GM23338 (cell line): ENCODE measurements at regions not wholly inside any gene's neighbourhood (a gene's known extent, or its start where the extent isn't known, plus 50 kb on each side); places are given as distances from the start of the nearest gene placed in this dataset.

Experiments used
- CREB1 ChIP-seq: fragments of 250-450 bp; sonication (Bioruptor Pico); IDR thresholded peaks from 2 replicates; pipeline ENCODE4 v1.5.0; 2020; ENCODE audit warnings: low read depth, mild to moderate bottlenecking, moderate library complexity
- CTCF ChIP-seq, 2 experiments: fragments of 200-600 bp in 1 of 2; sonication (generic) in 1 of 2; conservative IDR thresholded peaks; 2 replicates each; pipeline versions ENCODE4 v1.5.1 to v1.6.1; 2016 to 2017; ENCODE audit warnings: antibody characterized with exemption in 2 of 2, low read depth in 2 of 2, mild to moderate bottlenecking in 2 of 2, moderate library complexity in 1 of 2
- ETS1 ChIP-seq: IDR thresholded peaks from 2 replicates; pipeline ENCODE4 v1.6.1; 2016; ENCODE audit warnings: antibody characterized with exemption
- EZH2 ChIP-seq: fragments of 200-600 bp; sonication (generic); IDR thresholded peaks from one replicate; pipeline ENCODE4 v1.8.0; 2017; ENCODE audit warnings: antibody characterized with exemption, mild to moderate bottlenecking, low read depth; ENCODE audit not compliant: unreplicated experiment
- EZH2phosphoT487 ChIP-seq: fragments of 200-600 bp; sonication (generic); IDR thresholded peaks from one replicate; pipeline ENCODE4 v1.8.1; 2018; ENCODE audit warnings: antibody characterized with exemption; ENCODE audit not compliant: unreplicated experiment
- JUNB ChIP-seq: IDR thresholded peaks from one replicate; pipeline ENCODE4 v1.6.1; 2016; ENCODE audit warnings: antibody characterized with exemption; ENCODE audit not compliant: unreplicated experiment
- NANOG ChIP-seq: IDR thresholded peaks from 2 replicates; pipeline ENCODE4 v1.6.1; 2016; ENCODE audit warnings: antibody characterized with exemption, borderline replicate concordance
- POLR2AphosphoS5 ChIP-seq: IDR thresholded peaks from 2 replicates; pipeline ENCODE4 v1.6.1; 2016; ENCODE audit warnings: antibody characterized with exemption, low read depth
- STAT1 ChIP-seq: IDR thresholded peaks from one replicate; pipeline ENCODE4 v1.6.1; 2016; ENCODE audit warnings: antibody characterized with exemption; ENCODE audit not compliant: unreplicated experiment
- ZNF114 ChIP-seq: fragments of 250-450 bp; sonication (Bioruptor Pico); IDR thresholded peaks from 2 replicates; pipeline ENCODE4 v1.5.0; 2020; ENCODE audit warnings: mild to moderate bottlenecking, moderate library complexity
- ZNF331 ChIP-seq: fragments of 250-450 bp; sonication (Bioruptor Pico); IDR thresholded peaks from 2 replicates; pipeline ENCODE4 v1.5.0; 2020; ENCODE audit warnings: low read depth, mild to moderate bottlenecking, moderate library complexity
- ZNF462 ChIP-seq: fragments of 250-450 bp; sonication (Bioruptor Pico); IDR thresholded peaks from 2 replicates; pipeline ENCODE4 v1.5.0; 2020; ENCODE audit warnings: mild to moderate bottlenecking, moderate library complexity
- TF ChIP-seq, protein P1 (sequence below): IDR thresholded peaks from one replicate; pipeline ENCODE4 v1.6.1; 2018; ENCODE audit warnings: antibody characterized with exemption; ENCODE audit not compliant: unreplicated experiment

GRCh38 chr5:38657020-38657419, 100.6 kb upstream of the LIFR start:
- TF ChIP-seq CTCF (conservative IDR thresholded peaks at IDR 0.05; ENCODE audit: low read depth in 2 of 2) (no peak), POLR2AphosphoS5 (no peak), JUNB (no peak), EZH2 (no peak), CREB1 (CRISPR knock-in tag) (no peak), EZH2phosphoT487 (no peak), ZNF331 (no peak), STAT1 (no peak), ZNF462 (CRISPR knock-in tag) (no peak), NANOG (no peak), ETS1 (no peak), ZNF114 (no peak)
- TF ChIP-seq, protein P1, sequence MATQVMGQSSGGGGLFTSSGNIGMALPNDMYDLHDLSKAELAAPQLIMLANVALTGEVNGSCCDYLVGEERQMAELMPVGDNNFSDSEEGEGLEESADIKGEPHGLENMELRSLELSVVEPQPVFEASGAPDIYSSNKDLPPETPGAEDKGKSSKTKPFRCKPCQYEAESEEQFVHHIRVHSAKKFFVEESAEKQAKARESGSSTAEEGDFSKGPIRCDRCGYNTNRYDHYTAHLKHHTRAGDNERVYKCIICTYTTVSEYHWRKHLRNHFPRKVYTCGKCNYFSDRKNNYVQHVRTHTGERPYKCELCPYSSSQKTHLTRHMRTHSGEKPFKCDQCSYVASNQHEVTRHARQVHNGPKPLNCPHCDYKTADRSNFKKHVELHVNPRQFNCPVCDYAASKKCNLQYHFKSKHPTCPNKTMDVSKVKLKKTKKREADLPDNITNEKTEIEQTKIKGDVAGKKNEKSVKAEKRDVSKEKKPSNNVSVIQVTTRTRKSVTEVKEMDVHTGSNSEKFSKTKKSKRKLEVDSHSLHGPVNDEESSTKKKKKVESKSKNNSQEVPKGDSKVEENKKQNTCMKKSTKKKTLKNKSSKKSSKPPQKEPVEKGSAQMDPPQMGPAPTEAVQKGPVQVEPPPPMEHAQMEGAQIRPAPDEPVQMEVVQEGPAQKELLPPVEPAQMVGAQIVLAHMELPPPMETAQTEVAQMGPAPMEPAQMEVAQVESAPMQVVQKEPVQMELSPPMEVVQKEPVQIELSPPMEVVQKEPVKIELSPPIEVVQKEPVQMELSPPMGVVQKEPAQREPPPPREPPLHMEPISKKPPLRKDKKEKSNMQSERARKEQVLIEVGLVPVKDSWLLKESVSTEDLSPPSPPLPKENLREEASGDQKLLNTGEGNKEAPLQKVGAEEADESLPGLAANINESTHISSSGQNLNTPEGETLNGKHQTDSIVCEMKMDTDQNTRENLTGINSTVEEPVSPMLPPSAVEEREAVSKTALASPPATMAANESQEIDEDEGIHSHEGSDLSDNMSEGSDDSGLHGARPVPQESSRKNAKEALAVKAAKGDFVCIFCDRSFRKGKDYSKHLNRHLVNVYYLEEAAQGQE = no peak
